GM19372 (cell line): ENCODE measurements at regions not wholly inside any gene's neighbourhood (a gene's known extent, or its start where the extent isn't known, plus 50 kb on each side); places are given as distances from the start of the nearest gene placed in this dataset.

Experiments used
- ATAC-seq: cut with Tn5 transposase; IDR thresholded peaks from one replicate; pipeline ENCODE4 v1.9.1; 2021; ENCODE audit warnings: mild to moderate bottlenecking, low read depth, moderate library complexity; ENCODE audit not compliant: unreplicated experiment

DNA sequence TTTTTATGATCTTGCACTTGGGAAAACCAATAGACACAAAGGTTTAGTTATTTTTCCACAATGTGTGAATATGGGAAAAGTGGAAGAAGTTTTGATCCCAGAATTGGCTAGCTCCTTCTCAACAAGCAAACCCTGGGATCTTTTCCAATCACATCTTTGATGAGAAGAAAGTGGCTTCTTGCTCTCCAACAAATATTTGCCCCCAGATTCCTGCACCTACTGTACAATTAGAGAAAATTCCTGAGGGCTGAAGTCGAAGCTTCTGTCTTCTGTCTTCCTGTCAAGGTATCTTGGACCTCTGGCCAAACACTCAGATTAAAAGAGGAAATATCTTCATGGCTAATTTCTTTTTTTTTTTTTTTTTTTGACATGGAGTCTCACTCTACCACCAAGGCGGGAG, 113.1 kb upstream of the SLC45A1 start:
- no peak for ATAC-seq

DNA sequence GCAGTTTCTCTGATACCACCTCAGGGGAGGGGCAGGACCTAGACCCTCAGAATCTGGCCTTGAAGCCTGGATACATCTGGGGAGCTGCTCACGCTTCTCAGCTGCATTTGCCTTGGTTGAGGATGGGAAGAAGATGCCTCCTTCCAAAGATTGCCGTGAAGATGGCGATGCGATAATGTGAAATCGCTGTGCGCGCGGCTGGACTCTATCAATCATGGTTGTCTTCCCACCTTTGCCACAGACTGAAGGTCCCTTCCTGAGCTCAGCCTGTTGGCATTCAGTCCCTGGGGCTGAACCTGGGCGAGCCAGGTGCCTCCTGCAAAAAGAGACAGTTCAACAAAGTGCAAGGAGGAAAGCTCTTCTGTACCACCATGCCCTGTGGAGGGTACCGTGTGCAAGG, 114.4 kb upstream of the SLC45A1 start:
- ATAC-seq, result no peak

DNA sequence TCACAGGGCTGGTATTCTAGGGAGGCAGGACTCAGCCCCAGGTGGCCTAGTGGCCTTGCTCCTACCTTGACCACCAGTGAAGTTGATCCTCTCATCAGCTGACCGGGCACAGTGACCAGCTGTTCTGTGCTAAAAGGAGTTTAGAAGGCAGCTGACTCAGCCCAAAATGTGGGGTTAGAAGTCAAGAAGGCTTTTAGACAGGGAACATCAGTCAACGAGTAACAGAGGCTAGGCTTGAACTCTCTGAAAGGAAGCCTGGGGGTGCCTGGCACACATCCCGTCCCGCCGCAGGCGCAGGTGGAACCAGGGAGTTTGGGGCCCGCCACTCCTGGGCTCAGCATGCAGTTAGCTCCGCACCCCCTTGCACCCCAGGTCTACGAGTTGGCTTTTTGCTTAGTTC, 114.9 kb upstream of the SLC45A1 start:
- no peak for ATAC-seq

DNA sequence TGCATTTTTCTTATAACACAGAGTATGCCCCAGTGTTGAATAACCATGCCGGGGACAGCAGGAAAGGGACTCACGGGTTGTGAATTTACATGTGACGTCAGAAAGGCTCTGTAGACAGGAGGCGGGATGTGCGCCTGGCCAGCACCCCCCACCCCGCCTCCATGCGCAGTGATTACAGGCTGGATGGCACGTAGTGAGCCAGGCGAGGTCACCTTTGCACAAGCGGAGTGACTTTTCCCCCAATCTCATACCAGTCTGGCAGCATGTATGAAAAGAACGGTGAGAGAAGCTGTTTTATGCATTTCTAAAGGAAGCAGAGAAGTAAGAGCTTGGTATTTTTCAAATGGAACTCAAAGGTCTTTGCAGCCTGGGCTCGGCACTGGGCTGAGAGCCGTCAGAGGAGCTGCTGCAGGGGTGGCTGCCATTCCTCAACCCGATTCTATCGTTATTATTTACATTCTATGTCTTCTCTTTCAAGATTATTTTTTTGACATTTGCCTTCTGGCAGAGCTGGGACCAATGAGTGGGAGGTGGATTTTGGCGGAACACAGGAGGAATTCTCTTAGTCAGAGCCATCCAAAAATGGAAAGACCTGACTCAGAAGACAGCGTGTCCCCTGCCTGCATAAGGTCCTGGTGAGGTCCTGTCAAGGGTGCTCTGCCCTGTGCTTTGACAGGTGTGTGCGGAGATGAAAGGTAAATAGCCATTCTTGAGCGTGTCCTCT, 115.6 kb upstream of the SLC45A1 start:
- no peak for ATAC-seq

DNA sequence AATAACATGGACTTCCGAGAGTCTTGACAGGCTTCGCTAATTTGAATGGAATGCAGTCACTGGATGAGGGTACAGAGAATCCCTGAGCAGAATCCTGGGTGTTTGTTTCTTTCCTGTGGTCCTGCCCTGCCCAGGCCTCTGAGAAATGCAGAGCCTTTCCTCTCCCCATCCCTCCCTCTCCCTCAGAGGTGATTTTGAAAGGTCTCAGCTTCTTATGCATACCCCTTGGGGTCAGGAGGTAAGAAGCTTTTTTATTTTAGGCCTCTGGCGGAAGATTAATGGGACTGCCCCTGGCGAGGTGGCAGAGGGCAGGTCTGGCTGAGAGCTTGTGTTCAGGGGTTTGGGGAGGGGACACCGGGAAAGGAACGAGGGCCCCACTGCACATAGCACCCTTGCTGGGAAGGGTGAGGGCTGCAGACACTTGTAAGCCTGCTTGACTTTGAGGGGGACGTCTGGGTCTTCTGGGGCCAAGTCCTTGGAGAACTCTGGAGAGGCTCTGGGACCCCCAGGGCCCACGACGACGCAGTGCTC, 116.5 kb upstream of the SLC45A1 start:
- ATAC-seq, result no peak

DNA sequence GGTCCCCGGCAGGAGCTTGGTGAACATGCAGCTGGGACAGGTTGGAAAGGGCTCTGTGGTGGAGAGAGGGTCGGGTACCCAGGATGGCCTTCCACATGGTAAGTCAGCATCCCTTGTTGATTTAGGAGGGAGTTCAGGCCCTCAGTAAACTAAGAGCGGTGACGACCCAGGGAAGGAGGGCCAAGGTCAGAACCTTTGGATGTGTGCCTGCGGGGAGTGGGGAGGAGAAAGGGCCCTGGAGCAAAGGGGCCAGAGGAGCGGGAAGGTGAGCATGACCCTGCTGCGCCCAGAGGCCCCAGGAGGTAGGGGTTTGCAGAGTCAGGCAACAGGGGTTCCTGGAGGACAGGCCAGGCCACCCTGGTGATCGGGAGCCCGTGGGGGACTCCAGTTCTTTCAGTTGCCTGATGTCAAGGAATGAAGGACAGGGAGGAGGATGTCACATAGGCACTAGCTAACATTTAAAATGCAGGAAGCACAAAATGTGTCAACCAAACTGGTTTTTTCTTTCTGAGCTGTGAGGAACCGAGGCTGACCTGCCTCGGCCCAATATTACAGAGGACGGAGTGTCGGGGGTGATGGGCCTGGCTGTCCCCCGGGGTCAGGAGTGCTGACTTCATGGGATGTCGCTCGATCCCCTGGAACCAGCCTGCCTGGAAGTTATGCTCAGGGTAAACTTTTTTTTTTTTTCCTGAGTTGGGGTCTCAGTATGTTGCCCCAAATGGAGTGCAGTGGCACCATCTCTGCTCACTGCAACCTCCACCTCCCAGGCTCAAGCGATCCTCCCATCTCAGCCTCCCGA, 117.4 kb upstream of the SLC45A1 start:
- ATAC-seq, result no peak

DNA sequence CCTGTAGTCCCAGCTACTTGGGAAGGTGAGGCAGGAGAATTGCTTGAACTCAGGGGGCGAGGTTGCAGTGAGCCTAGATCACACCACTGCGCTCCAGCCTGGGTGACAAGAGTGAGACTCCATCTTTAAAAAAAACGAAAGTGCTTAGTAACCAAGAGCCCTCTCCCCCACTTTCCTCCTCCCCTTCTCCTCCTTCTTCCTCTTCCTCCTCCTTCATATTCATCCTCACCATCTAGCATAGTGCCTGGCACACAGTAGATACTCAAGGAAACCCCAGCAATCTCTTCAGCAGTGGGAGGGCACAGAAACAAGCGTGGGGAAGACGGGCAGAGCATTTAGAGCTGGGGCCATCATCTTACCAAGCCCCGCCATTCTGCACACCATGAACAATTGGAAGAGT, 119.4 kb upstream of the SLC45A1 start:
- no peak for ATAC-seq

DNA sequence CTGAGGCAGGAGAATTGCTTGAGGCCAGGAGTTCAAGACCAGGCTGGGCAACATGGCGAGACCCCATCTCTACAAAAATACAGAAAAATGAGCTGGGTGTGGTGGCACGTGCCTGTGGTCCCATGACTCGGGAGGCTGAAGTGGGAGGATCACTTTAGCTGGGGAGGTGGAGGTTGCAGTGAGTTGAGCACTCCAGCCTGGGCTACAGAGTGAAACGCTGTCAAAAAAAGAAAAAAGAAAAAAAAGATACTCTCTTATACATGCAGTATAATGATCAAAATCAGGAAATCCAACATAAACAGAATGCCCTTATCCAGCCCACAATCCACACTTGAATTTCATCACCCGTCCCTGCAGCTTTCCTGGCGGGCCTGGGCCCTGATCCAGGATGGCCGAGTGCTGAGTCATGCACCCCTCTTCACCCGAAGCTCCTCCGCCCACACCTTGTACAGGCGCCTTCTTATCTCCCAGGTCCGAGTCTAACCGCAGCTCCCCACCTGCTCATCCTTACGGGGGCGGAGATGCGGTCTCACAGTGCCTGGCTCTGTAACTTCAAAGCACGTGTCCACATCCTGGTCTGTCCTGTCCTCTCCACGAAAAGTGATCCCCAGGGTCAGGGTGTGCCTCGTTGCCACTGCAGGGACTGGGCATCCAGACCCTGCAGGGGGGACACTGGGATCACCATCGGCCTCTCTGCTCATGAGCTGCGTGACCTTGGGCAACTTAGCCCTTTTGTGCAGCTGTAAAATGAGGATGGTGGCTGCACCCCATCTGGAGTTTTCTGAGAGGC, 120.2 kb upstream of the SLC45A1 start:
- no peak for ATAC-seq

DNA sequence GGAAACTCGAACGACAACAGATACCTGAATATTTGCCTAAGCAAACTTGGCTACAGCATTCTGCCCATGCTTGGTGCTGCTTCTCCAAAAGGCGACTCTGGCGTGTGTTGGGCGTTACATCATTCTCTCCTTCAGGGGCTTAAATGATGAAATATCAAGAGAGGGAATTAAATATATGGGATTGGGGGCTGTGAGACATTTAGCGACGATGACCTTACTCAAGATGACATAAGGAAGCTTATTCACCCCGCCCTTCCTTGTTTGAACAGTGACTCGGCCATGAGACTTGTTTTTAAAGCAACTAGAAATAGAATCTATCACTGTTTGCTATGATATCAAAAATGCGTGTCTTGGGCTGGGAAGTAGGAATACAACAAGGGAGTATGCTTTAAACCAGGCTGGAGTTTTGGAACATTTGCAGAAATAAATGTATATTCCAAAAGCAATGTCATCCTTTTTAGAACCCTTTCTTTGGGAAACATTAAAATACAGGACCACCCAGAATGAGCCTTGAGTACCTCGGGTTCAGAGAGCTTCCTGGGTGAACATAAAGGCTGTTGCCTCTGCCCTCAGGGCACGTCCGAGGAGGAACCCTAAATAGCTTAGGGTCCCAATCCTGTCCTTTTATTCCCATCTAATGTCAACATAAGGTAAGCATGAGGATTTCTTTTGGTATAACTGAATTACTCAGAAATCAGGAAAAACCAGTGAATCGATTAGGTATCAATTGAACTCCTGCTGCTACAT, 123.3 kb upstream of the SLC45A1 start:
- no peak for ATAC-seq

DNA sequence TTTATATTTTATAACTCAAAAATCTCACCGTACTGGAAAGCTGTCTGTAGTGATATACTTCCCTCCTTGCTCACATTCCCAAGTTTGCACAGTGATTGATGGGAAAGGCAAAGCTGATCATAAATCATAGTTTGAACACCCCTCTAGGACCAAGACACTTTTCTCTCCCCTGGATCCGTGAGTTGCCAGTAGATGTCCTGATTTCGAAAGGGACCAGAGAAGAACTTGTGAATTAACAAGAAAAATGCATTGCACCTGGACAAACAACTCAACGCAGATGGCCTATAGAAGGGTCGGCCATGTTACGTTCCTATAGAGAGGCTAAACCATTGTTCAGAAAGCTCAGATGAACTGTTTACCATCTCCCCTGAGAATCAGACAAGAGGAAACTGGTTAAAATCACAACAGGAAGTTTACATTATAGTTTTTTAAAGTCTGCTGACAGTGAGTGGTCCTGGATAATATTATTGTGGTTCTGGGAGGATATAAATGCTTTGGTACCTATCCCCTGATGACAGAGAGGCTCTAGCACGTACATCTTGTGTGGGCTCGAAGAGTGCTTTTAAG, 124.0 kb upstream of the SLC45A1 start:
- ATAC-seq, result no peak

DNA sequence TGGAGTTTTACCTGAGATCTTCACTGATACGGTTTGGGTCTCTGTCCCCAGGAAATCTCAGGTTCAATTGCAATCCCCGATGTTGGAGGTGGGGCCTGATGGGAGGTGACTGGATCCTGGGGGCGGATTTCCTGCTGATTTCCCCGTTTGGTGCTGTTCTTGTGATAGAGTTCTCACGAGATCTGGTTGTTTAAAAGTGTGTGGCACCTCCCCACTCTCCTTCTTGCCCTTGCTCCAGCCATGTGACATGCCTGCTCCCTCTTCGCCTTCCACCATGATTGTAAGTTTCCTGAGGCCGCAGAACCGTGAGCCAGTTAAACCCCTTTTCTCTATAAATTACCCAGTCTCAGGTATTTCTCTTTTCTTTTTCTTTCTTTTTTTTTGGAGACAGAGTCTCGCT, 126.4 kb upstream of the SLC45A1 start:
- no peak for ATAC-seq

DNA sequence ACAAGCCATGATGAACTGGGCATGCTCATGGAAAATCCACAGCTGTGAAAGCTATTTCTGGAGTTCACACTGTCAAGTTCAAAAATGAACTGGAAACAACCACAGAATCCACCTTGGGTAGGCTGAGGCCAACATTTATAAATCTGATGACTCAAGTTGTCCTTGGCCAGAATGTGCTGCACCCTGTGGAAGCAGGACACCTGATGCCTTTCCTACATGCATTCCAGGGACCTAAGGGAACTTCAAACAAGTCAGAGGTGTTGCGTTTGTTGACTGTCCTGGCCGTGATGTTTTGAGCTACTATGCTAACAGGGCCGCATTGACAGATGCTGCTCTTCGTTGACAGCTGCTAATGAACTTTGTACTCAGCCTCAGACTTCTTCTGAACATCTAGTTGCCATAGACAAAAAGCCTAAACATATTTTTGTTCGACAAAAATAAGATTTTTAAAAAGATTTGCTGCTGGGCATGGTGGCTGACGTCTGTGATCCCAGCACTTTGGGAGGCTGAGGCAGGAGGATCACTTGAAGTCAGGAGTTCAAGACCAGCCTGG, 127.9 kb upstream of the SLC45A1 start:
- no peak for ATAC-seq

DNA sequence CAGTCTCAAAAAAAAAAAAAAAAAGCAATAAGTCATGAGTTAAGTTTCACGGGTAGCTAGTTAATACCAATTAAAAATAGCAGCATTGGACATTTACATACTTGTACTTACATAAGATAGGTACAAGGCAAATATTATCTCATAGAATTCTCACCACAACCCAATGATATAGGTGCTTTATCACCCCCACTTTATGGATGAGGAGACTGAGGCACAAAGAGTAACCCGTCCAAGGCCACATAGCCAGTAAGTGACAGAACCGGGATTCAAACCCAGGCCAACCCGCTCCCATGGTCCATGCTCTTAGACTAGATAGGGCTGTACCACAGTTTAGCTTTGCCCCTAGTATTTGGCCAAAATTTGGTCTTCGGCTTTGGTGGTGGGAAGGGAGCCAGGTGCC, 132.5 kb upstream of the SLC45A1 start:
- ATAC-seq, result no peak

DNA sequence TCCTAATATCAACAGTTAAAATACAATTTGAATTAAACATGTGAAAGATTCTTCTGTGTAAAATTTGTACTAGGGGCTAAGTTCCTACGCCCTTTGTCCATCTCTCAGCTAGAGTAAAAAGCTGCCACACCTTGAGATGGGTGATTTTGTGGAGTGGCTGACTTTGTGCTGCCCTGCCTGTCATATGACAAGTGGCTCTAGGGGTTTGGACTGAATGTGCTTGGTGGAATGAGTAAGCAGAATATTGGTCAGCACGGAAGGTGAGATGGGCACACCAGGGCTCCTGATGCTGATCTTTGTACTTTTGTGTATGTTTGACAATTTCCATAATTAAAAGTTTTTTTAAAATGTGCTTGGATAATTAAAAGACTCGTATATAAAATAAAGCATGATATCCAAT, 133.6 kb upstream of the SLC45A1 start:
- ATAC-seq, result no peak

DNA sequence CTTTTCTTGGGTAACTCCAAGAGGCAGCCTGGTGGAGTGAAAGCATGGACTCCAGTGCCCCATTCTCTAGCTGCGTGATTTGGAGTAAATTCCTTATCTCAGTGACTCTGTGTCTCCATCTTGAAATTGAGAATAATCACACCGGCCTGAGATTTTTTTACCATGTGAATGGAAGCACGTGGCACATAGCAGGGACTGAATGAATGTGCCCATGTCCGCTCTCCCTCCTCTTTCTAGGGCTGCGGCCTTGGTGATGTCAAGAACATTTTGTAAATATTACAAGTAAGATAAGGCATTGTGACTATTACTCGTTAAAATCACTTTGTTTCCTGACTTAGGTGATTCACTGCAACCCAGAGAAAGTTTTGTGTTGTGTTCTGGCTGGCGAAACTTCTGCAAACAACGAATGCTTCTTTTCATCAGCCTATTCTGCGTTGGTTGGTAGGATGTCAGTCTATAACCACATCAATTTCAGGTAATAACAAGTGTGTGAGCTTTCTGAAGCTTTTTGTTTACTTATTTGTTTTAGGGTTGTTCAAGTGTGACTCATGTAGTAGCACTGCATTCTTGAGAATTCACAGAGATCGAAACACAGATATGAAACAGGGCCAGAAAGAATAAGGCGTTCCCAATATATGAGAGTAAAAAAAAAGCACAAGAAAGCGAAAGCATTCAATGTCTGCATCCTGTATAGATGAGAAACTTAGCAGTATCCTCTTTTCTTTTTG, 135.7 kb upstream of the SLC45A1 start:
- ATAC-seq, result no peak

DNA sequence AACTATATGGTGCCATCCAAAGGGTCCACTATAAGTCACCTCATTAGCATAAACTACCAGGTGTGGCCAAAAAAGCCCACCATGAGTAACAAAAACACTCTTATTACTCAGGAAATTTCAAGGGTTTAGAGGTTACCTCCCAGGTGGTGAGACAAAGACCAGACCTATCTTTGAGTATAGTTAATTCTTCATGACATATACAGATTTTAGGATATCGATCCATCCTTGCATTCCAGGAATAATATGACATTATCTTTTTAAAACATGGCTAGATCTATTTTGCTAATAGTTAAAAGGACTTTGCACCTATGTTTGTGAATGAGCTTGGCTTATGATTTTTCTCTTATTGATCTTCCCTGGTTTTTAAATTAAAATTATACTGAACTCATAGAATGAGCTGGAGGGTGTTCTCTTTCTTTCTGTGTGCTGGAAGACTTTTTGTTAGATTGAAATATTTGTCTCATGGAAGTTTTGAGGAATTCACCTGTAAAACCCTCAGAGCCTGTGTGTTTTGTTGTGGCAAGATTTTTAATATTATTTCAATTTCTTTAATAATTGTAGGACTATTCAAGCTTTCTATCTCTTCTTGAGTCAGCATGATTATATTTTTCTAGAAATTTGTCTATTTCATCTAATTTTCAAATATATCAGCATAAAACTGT, 138.7 kb upstream of the SLC45A1 start:
- ATAC-seq, result no peak

DNA sequence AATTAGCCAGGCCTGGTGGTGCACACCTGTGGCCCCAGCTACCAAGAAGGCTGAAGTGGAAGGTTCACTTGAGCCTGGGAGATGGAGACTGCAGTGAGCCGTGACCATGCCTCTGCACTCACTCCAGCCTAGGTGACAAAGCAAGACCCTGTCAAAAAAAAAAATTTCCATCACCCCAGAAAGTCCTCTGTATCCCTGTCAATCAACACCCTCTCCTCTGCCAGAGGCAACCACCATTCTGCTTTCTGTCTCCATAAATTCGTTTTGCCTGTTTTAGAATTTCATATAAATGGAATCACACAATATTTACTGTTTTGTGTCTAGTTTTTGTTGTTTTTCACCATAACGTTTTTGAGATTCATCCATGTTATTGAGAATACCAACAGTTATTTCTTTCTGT, 141.6 kb upstream of the SLC45A1 start:
- ATAC-seq, result no peak

DNA sequence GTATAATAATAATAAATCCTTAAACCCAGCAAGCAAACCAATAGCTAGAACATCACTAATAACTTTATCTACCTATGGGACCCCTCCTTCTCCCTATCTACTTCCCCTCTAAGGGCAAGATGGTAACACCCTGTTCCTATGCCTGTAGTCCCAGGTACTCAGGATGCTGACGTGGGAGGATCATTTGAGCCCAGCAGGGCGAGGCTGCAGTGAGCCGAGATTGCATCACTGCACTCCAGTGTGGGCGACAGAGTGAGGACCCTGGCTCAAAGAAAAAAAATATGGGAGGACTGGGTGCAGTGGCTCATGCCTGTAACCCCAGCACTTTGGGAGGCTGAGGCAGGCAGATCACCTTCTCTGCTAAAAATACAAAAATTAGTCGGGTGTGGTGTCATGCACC, 143.1 kb upstream of the SLC45A1 start:
- no peak for ATAC-seq
